Liver (tissue), 8 donors: ENCODE measurements at regions not wholly inside any gene's neighbourhood (a gene's known extent, or its start where the extent isn't known, plus 50 kb on each side); places are given as distances from the start of the nearest gene placed in this dataset.

Experiments
- DNase-seq: peaks from one replicate; pipeline ENCODE4 v3.0.0-alpha.2; 2017; ENCODE audit warnings: low spot score
- H3K27ac ChIP-seq, 2 donors: one replicate each; pipeline ENCODE4 v1.7.0; 2013; ENCODE audit warnings: inconsistent platforms in 2 of 2, low read length in 2 of 2, control low read depth in 1 of 2, low read depth in 1 of 2, mild to moderate bottlenecking in 1 of 2
- H3K27me3 ChIP-seq, 4 donors: one replicate each; pipeline versions ENCODE4 v1.6.1 to v1.7.0; 2013; ENCODE audit warnings: low read length in 3 of 4, inconsistent platforms in 1 of 4, mild to moderate bottlenecking in 1 of 4, moderate library complexity in 1 of 4; ENCODE audit not compliant: control insufficient read depth in 4 of 4, insufficient read depth in 4 of 4
- H3K36me3 ChIP-seq, 4 donors: one replicate each; pipeline versions ENCODE4 v1.6.1 to v1.7.0; 2013; ENCODE audit warnings: low read length in 3 of 4, mild to moderate bottlenecking in 3 of 4, low read depth in 1 of 4, moderate library complexity in 1 of 4; ENCODE audit not compliant: control insufficient read depth in 4 of 4, insufficient read depth in 3 of 4
- H3K4me1 ChIP-seq, 4 donors: one replicate each; pipeline versions ENCODE4 v1.6.1 to v1.7.0; 2013; ENCODE audit warnings: low read length in 3 of 4, mild to moderate bottlenecking in 3 of 4, moderate library complexity in 1 of 4; ENCODE audit not compliant: control insufficient read depth in 4 of 4, insufficient read depth in 4 of 4
- H3K4me3 ChIP-seq, 3 donors: one replicate each; pipeline versions ENCODE4 v1.6.1 to v1.7.0; 2013; ENCODE audit warnings: low read length in 3 of 3, control low read depth in 1 of 3, low read depth in 1 of 3, mild to moderate bottlenecking in 1 of 3
- H3K9ac ChIP-seq, 2 donors: one replicate each; pipeline ENCODE4 v1.7.0; 2013; ENCODE audit warnings: low read length in 2 of 2, mild to moderate bottlenecking in 2 of 2, moderate library complexity in 2 of 2, control low read depth in 1 of 2, low read depth in 1 of 2
- H3K9me3 ChIP-seq, 4 donors: one replicate each; pipeline versions ENCODE4 v1.6.1 to v1.7.0; 2013; ENCODE audit warnings: low read length in 3 of 4; ENCODE audit not compliant: control insufficient read depth in 4 of 4
- CTCF ChIP-seq: fragments of 150-350 bp; IDR thresholded peaks from 2 replicates; pipeline ENCODE4 v1.5.1; 2017; ENCODE audit warnings: improper control_type of control experiment, low read depth, low read length; ENCODE audit not compliant: missing input control
- EGR1 ChIP-seq, 2 donors: IDR thresholded peaks; 2 replicates each; pipeline ENCODE4 v1.6.1; 2016 to 2018; ENCODE audit warnings: antibody characterized with exemption in 2 of 2, low read depth in 2 of 2
- FOXA2 ChIP-seq: IDR thresholded peaks from 2 replicates; pipeline ENCODE4 v1.6.1; 2016; ENCODE audit warnings: antibody characterized with exemption
- GABPA ChIP-seq, 2 donors: IDR thresholded peaks in 1 of 2; conservative IDR thresholded peaks in 1 of 2; 2 replicates each; pipeline ENCODE4 v1.6.1; 2016; ENCODE audit warnings: antibody characterized with exemption in 2 of 2, mild to moderate bottlenecking in 1 of 2, moderate library complexity in 1 of 2
- HNF4A ChIP-seq, 2 donors: conservative IDR thresholded peaks; 2 replicates each; pipeline ENCODE4 v1.6.1; 2016; ENCODE audit warnings: antibody characterized with exemption in 2 of 2, mild to moderate bottlenecking in 2 of 2
- HNF4G ChIP-seq: IDR thresholded peaks from 2 replicates; pipeline ENCODE4 v1.6.1; 2016; ENCODE audit warnings: antibody characterized with exemption
- MAX ChIP-seq: IDR thresholded peaks from 2 replicates; pipeline ENCODE4 v1.6.1; 2016; ENCODE audit warnings: antibody characterized with exemption
- RAD21 ChIP-seq, 2 donors: IDR thresholded peaks; 2 replicates each; pipeline ENCODE4 v1.6.1; 2016; ENCODE audit warnings: antibody characterized with exemption in 2 of 2, mild to moderate bottlenecking in 2 of 2
- REST ChIP-seq: IDR thresholded peaks from 2 replicates; pipeline ENCODE4 v1.6.1; 2016; ENCODE audit warnings: antibody characterized with exemption, mild to moderate bottlenecking
- RXRA ChIP-seq, 2 donors: IDR thresholded peaks; 2 replicates each; pipeline ENCODE4 v1.6.1; 2017 to 2018; ENCODE audit warnings: antibody characterized with exemption in 2 of 2, mild to moderate bottlenecking in 1 of 2
- SP1 ChIP-seq: IDR thresholded peaks from 2 replicates; pipeline ENCODE4 v1.6.1; 2018; ENCODE audit warnings: antibody characterized with exemption, mild to moderate bottlenecking
- TAF1 ChIP-seq: conservative IDR thresholded peaks from 2 replicates; pipeline ENCODE4 v1.6.1; 2016; ENCODE audit warnings: antibody characterized with exemption, mild to moderate bottlenecking
- YY1 ChIP-seq: IDR thresholded peaks from 2 replicates; pipeline ENCODE4 v1.6.1; 2016; ENCODE audit warnings: antibody characterized with exemption, mild to moderate bottlenecking
- ZBTB33 ChIP-seq: IDR thresholded peaks from 2 replicates; pipeline ENCODE4 v1.6.1; 2016; ENCODE audit warnings: antibody characterized with exemption
- WGBS: extraction: QIAGEN DNeasy Blood & Tissue Kit; methylation state at CpG from one replicate; pipeline ENCODE4 v1.1.7; 2013; 5-methylcytosine and 5-hydroxymethylcytosine counted together
- TF ChIP-seq, protein P1 (sequence below): IDR thresholded peaks from 2 replicates; pipeline ENCODE4 v1.6.1; 2016; ENCODE audit warnings: antibody characterized with exemption
- donor health status: healthy.
- donor health status: healthy.
- donor health status: healthy.
- donor health status: healthy.
- donor health status: healthy.

DNA sequence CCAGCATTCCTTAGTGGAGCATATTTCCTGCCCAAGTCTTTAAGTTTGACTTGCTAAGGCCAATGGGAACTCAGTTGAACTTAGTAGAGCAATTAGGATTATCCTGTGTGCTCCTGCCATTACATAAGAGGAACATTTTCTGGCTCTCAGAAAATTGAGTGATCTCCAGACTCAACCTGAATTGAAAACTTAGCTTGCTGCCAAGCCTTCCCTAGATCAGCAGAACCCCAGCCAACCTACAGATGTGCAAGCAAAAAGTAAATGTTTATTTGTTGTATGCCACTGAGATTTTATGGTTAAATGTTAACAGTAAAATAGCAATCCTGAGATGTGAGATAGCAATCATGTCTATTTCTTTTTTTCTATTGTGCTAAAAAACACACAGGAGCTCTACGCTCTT is 350.9 kb downstream of the OLFM4 start:
- Histone ChIP-seq H3K27me3 (no peaks in the 10 kb centered on the region), H3K36me3 (no peaks in the 10 kb centered on the region), H3K4me3 (no peak overlapping the region), H3K27ac (no peak overlapping the region), H3K4me1 (peaks cover 0 to 4% (median 1%) of the 10 kb centered on the region in 4 donors), H3K9ac (no peak overlapping the region), H3K9me3 (no peaks in the 10 kb centered on the region)
- DNase-seq, result no peak
- WGBS, result 78% methylated on average over 1 of the region's 1 CpG
- TF ChIP-seq CTCF (no peak), RAD21 (IDR thresholded peaks at IDR 0.05) (no peak), GABPA (IDR thresholded peaks at IDR 0.05 in 1 of 2, conservative IDR thresholded peaks at IDR 0.05 in 1 of 2) (no peak), RXRA (IDR thresholded peaks at IDR 0.05) (no peak), ZBTB33 (no peak)

DNA sequence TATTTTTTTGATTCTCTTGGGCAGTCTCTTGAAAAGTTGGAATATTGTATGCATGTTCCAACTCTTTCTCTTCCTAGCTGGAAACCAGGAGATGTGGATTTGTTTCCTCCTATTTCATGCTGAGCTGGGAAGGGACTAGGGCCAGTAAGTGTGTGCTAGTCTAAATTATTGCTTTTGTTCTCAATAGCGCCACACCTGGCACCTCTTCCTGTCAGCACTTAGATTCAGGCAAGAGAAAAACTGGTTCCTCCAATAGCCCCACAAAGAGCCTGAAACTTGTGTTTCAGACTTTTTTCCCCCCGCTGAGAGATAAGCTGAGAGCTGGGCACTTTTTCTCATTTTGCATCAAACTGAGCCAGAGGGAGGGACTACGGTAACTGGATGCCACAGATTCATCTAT is 353.4 kb downstream of the OLFM4 start:
- H3K36me3 ChIP-seq, result no peaks in the 10 kb centered on the region
- DNase-seq, result no peak
- 41% methylated on average over 3 of the region's 3 CpGs for WGBS

More for the DNA sequence above, 353.4 kb downstream of the OLFM4 start:
- H3K4me1 ChIP-seq, result peaks cover 0 to 4% (median 1%) of the 10 kb centered on the region in 4 donors
- H3K9me3 ChIP-seq, result no peaks in the 10 kb centered on the region
- no peak overlapping the region for H3K27ac ChIP-seq
- TF ChIP-seq TAF1 (no peak), FOXA2 (no peak), EGR1 (IDR thresholded peaks at IDR 0.05; ENCODE audit: low read depth in 2 of 2) (no peak), MAX (no peak), HNF4G (no peak), ZBTB33 (no peak), HNF4A (conservative IDR thresholded peaks at IDR 0.05) (no peak), CTCF (no peak), GABPA (IDR thresholded peaks at IDR 0.05 in 1 of 2, conservative IDR thresholded peaks at IDR 0.05 in 1 of 2) (no peak), SP1 (no peak), RXRA (IDR thresholded peaks at IDR 0.05) (no peak), YY1 (no peak), REST (no peak)
- TF ChIP-seq, protein P1, sequence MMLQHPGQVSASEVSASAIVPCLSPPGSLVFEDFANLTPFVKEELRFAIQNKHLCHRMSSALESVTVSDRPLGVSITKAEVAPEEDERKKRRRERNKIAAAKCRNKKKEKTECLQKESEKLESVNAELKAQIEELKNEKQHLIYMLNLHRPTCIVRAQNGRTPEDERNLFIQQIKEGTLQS, result no peak
- H3K9ac ChIP-seq, result no peak overlapping the region
- no peak overlapping the region for H3K4me3 ChIP-seq
- no peaks in the 10 kb centered on the region for H3K27me3 ChIP-seq
